HCT116 (cell line): ENCODE measurements at regions not wholly inside any gene's neighbourhood (a gene's known extent, or its start where the extent isn't known, plus 50 kb on each side); places are given as distances from the start of the nearest gene placed in this dataset.

Experiments
- ATAC-seq: fragments of 200-7000 bp; cut with Tn5 transposase; 2 replicates; pipeline ENCODE4 v1.9.1; 2020; ENCODE audit warnings: mild to moderate bottlenecking, moderate library complexity
- BruUV-seq: library from RNA; stranded (reverse); fragments of 400-500 nt; replicated peaks from 2 replicates; lab custom pipeline; 2021; lab: Mats Ljungman, UMichigan
- CTCF ChIA-PET: fragments of 300-600 bp; sonication (Branson Sonifier 250); formaldehyde crosslinking; loops from one replicate; lab custom pipeline; 2021; ENCODE audit warnings: antibody characterized with exemption; lab: Charles Lee
- POLR2A ChIA-PET: fragments of 300-600, 350-600 bp; sonication (Branson Sonifier 250); formaldehyde crosslinking; loops from one replicate; lab custom pipeline; 2021; ENCODE audit warnings: antibody characterized with exemption; lab: Charles Lee
- RAD21 ChIA-PET, 2 experiments: fragments of 300-600 bp; sonication (Branson Sonifier 250); formaldehyde crosslinking; loops; one replicate each; lab custom pipeline; 2023; ENCODE audit warnings: low total read pairs in 2 of 2; ENCODE audit not compliant: uncharacterized antibody in 2 of 2, unreplicated experiment in 2 of 2, low non-redundant PET in 1 of 2; lab: Charles Lee
- DNase-seq: peaks from one replicate; pipeline ENCODE4 v3.0.0-alpha.2; 2010; ENCODE audit warnings: low read depth, low spot score
- H2AFZ ChIP-seq: fragments of 200-600 bp; shearing (Covaris generic), sonication (generic); 2 replicates; pipeline ENCODE4 v1.6.1; 2017; ENCODE audit warnings: low read depth, mixed run types, mixed read lengths, antibody characterized with exemption, low read length; ENCODE audit not compliant: poor library complexity, severe bottlenecking
- H3K27ac ChIP-seq: 2 replicates; pipeline ENCODE4 v1.5.1; 2012; ENCODE audit warnings: low read depth, low read length
- H3K27me3 ChIP-seq: fragments of 200-600 bp; sonication (generic); 2 replicates; pipeline ENCODE4 v1.6.1; 2016; ENCODE audit warnings: mixed run types, low read length, mixed read lengths; ENCODE audit not compliant: insufficient read depth
- H3K36me3 ChIP-seq, 2 experiments: fragments of 200-500 bp in 1 of 2; fragments of 200-600 bp in 1 of 2; sonication (Bioruptor generic) in 1 of 2; sonication (generic) in 1 of 2; 2 replicates each; pipeline versions ENCODE4 v1.5.1 to v1.6.1; 2014 to 2016; ENCODE audit warnings: low read length in 2 of 2, inconsistent platforms in 1 of 2, mixed read lengths in 1 of 2, mixed run types in 1 of 2; ENCODE audit not compliant: insufficient read depth in 2 of 2, control insufficient read depth in 1 of 2
- H3K4me1 ChIP-seq, 2 experiments: fragments of 200-600 bp in 1 of 2; sonication (generic) in 1 of 2; 2 replicates each; pipeline versions ENCODE4 v1.5.1 to v1.6.1; 2012 to 2017; ENCODE audit warnings: low read length in 2 of 2, inconsistent platforms in 1 of 2, mild to moderate bottlenecking in 1 of 2, mixed read lengths in 1 of 2, mixed run types in 1 of 2, moderate library complexity in 1 of 2; ENCODE audit not compliant: insufficient read depth in 2 of 2, control insufficient read depth in 1 of 2
- H3K4me2 ChIP-seq: fragments of 200-600 bp; sonication (generic); 2 replicates; pipeline ENCODE4 v1.6.1; 2017; ENCODE audit warnings: mixed run types, low read length, mixed read lengths
- H3K4me3 ChIP-seq, 2 experiments: fragments of 200-600 bp in 1 of 2; sonication (generic) in 1 of 2; replicated peaks in 1 of 2; 2 replicates each; pipeline ENCODE4 v1.5.1; 2011 to 2016; ENCODE audit warnings: low read length in 2 of 2, control low read depth in 1 of 2, low read depth in 1 of 2, mild to moderate bottlenecking in 1 of 2, mixed read lengths in 1 of 2, mixed run types in 1 of 2
- H3K79me2 ChIP-seq: fragments of 200-600 bp; sonication (generic); 2 replicates; pipeline ENCODE4 v1.6.1; 2017; ENCODE audit warnings: mild to moderate bottlenecking, mixed run types, low read length, moderate library complexity, mixed read lengths; ENCODE audit not compliant: insufficient read depth
- H3K9ac ChIP-seq: fragments of 200-600 bp; sonication (generic); 2 replicates; pipeline ENCODE4 v1.6.1; 2016; ENCODE audit warnings: low read length, mixed read lengths
- H3K9me2 ChIP-seq: fragments of 200-600 bp; sonication (generic), shearing (Covaris generic); 2 replicates; pipeline ENCODE4 v1.6.1; 2017; ENCODE audit warnings: mixed run types, mild to moderate bottlenecking, moderate library complexity; ENCODE audit not compliant: insufficient read depth
- H3K9me3 ChIP-seq, 2 experiments: fragments of 200-500 bp in 1 of 2; fragments of 200-600 bp in 1 of 2; sonication (Bioruptor generic) in 1 of 2; sonication (generic) in 1 of 2; 2 replicates each; pipeline ENCODE4 v1.6.1; 2014 to 2017; ENCODE audit warnings: low read length in 2 of 2, mixed read lengths in 2 of 2, inconsistent platforms in 1 of 2, low read depth in 1 of 2, mild to moderate bottlenecking in 1 of 2, mixed run types in 1 of 2, moderate library complexity in 1 of 2; ENCODE audit not compliant: control insufficient read depth in 1 of 2, insufficient read depth in 1 of 2
- H4K20me1 ChIP-seq: fragments of 200-600 bp; sonication (generic), shearing (Covaris generic); 2 replicates; pipeline ENCODE4 v1.6.1; 2017; ENCODE audit warnings: mixed run types, mild to moderate bottlenecking, moderate library complexity; ENCODE audit not compliant: insufficient read depth
- ATF3 ChIP-seq: IDR thresholded peaks from 2 replicates; pipeline ENCODE4 v1.6.1; 2012
- ELF1 ChIP-seq: IDR thresholded peaks from 2 replicates; pipeline ENCODE4 v1.6.1; 2012; ENCODE audit warnings: low read depth, borderline replicate concordance
- EZH2phosphoT487 ChIP-seq: fragments of 200-600 bp; IDR thresholded peaks from 2 replicates; pipeline ENCODE4 v1.6.1; 2018; ENCODE audit warnings: antibody characterized with exemption, borderline replicate concordance
- FOSL1 ChIP-seq: IDR thresholded peaks from 2 replicates; pipeline ENCODE4 v1.6.1; 2012; ENCODE audit warnings: low read depth
- JUND ChIP-seq: IDR thresholded peaks from 2 replicates; pipeline ENCODE4 v1.6.1; 2012
- MAX ChIP-seq: IDR thresholded peaks from 2 replicates; pipeline ENCODE4 v1.6.1; 2012
- POLR2A ChIP-seq: IDR thresholded peaks from 2 replicates; pipeline ENCODE4 v1.7.0; 2011; ENCODE audit warnings: borderline replicate concordance; ENCODE audit not compliant: insufficient read depth, insufficient read length; ENCODE audit errors: extremely low read depth
- REST ChIP-seq: IDR thresholded peaks from 2 replicates; pipeline ENCODE4 v1.6.1; 2012; ENCODE audit warnings: low read depth
- SIN3A ChIP-seq: IDR thresholded peaks from 2 replicates; pipeline ENCODE4 v1.6.1; 2012; ENCODE audit warnings: low read depth
- SP1 ChIP-seq: IDR thresholded peaks from 2 replicates; pipeline ENCODE4 v1.6.1; 2012; ENCODE audit warnings: low read depth
- SRF ChIP-seq: IDR thresholded peaks from 2 replicates; pipeline ENCODE4 v1.6.1; 2012; ENCODE audit warnings: low read depth
- TCF7L2 ChIP-seq: IDR thresholded peaks from 2 replicates; pipeline ENCODE4 v1.7.0; 2011; ENCODE audit warnings: borderline replicate concordance, inconsistent platforms; ENCODE audit not compliant: insufficient read depth, insufficient read length; ENCODE audit errors: extremely low read depth
- ZFX ChIP-seq: fragments of 450-650 bp; IDR thresholded peaks from 2 replicates; pipeline ENCODE4 v1.6.1; 2017
- ZNF274 ChIP-seq: fragments of 200-500 bp; sonication (Bioruptor generic); IDR thresholded peaks from 2 replicates; pipeline ENCODE4 v1.6.1; 2014; ENCODE audit warnings: mild to moderate bottlenecking, low read depth, low read length, inconsistent platforms
- intact Hi-C: fragments of 100-400 bp; cut with micrococcal nuclease; formaldehyde crosslinking; loops from 2 replicates; pipeline ENCODE4 v1.10.0; 2022

GRCh38 chr7:16338065-16338464, 83.3 kb downstream of the CRPPA start:
- DNase-seq: no peak
- TF ChIP-seq ATF3: no peak
- no peak for TF ChIP-seq ZNF274
- TF ChIP-seq TCF7L2: no peak
- no peak for TF ChIP-seq SP1
- no peak for TF ChIP-seq JUND
- no peak for TF ChIP-seq ELF1
- TF ChIP-seq EZH2phosphoT487: no peak
- TF ChIP-seq POLR2A: no peak
- no peak for TF ChIP-seq SRF
- TF ChIP-seq SIN3A: no peak
- TF ChIP-seq, all 23 proteins: peak for 0
- Histone ChIP-seq H2AFZ (no peak overlapping the region), H3K9me2 (no peaks in the 10 kb centered on the region), H3K27me3 (no peaks in the 10 kb centered on the region), H3K4me3 (no peak overlapping the region), H4K20me1 (no peaks in the 10 kb centered on the region), H3K4me2 (no peak overlapping the region), H3K9me3 (no peaks in the 10 kb centered on the region), H3K79me2 (no peaks in the 10 kb centered on the region), H3K9ac (no peak overlapping the region), H3K36me3 (no peaks in the 10 kb centered on the region), H3K27ac (no peak overlapping the region), H3K4me1 (no peaks in the 10 kb centered on the region)
- CTCF ChIA-PET: no interaction called here
- BruUV-seq: no TSS peak
- RAD21 ChIA-PET: no interaction called here
- intact Hi-C loops: no loop called here
- POLR2A ChIA-PET: no interaction called here
- no peak for ATAC-seq

GRCh38 chr7:16326106-16326505, 95.2 kb downstream of the CRPPA start:
- ChIA-PET POLR2A (no interaction called here), RAD21 (no interaction called here)

More at GRCh38 chr7:16326106-16326505, 95.2 kb downstream of the CRPPA start:
- Histone ChIP-seq H3K9me2 (0 out of 2 replicates have a peak, but pooled peaks cover 4% of the 10 kb centered on the region), H3K27me3 (no peaks in the 10 kb centered on the region), H4K20me1 (no peaks in the 10 kb centered on the region), H3K9me3 (no peaks in the 10 kb centered on the region), H3K4me2 (no peak overlapping the region), H3K36me3 (no peaks in the 10 kb centered on the region), H3K9ac (no peak overlapping the region), H3K4me3 (no peak overlapping the region), H3K27ac (no peak overlapping the region), H3K4me1 (no peaks in the 10 kb centered on the region), H2AFZ (no peak overlapping the region)
- BruUV-seq: no TSS peak
- intact Hi-C loops: no loop called here
- ATAC-seq (no peak), DNase-seq (no peak)
- CTCF ChIA-PET: no interaction called here
- TF ChIP-seq ZFX (no peak), MAX (no peak), POLR2A (no peak), FOSL1 (no peak), REST (no peak), ATF3 (no peak)
- TF ChIP-seq, all 23 proteins: peak for 0
- no peaks in the 10 kb centered on the region for H3K79me2 ChIP-seq
